ENCODE measurements at regions not wholly inside any gene's neighbourhood (a gene's known extent, or its start where the extent isn't known, plus 50 kb on each side); places are given as distances from the start of the nearest gene placed in this dataset.
A peak's percentile ranks its signal among the peaks of the same experiment; 100 is the strongest.
"Not testable (repeated sequence)": the region's sequence is repeated elsewhere in the genome, so short reads cannot be mapped to it uniquely, and the experiment has no call there.

DNA sequence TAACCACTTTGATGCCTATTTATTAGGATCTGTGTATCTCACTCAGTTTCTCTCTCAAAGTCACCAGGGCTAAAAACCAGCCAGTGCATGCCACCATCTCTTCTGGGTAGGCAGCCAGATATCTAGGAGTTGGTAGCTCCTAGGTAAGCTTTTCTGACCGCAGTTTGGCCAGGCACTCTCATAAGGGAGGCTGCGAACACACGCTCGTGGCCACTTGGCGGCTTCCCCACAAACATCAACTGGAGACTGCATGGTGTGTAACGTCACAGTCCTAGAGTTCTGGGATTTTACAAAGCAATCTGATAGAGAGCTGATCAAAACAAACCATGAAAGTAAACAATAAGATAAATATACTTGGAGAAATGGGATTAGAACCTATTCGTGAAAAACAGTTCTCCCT, 424.3 kb upstream of the ACVR2A start:
- no peak for DNase-seq

DNA sequence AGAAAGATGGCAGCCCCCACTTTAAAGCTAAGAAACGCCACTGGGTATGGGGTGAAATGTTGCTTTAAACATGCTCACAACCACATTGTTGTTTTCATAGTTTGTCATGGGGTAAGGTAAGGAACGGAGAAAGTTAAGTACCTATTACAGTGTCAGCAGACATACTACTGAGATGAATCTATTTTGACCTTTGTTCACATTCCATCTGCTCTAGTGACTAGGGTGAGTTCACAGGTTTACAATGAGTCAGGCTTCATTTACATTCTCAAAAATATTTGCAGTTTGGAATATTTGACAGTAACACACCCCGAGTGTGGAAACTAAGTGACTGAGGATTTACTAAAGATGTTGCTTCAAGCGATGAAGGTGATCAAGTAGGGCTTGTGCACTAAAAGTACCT, 428.7 kb upstream of the ACVR2A start:
- DNase-seq, result no peak

DNA sequence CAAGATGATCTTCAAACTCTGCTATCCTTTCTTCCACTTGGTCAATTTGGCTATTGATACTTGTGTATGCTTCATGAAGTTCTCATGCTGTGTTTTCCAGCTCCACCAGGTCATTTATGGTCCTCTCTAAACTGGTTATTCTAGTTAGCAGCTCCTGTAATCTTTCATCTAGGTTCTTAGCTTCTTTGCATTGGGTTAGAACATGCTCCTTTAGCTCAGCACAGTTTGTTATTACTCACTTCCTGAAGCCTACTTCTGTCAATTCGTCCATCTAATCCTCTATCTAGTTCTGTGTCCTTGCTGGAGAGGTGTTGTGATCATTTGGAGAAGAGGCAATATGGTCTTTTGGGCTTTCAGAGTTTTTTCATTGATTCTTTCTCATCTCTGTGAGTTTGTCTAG, 430.2 kb upstream of the ACVR2A start:
- not testable (repeated sequence) for DNase-seq

DNA sequence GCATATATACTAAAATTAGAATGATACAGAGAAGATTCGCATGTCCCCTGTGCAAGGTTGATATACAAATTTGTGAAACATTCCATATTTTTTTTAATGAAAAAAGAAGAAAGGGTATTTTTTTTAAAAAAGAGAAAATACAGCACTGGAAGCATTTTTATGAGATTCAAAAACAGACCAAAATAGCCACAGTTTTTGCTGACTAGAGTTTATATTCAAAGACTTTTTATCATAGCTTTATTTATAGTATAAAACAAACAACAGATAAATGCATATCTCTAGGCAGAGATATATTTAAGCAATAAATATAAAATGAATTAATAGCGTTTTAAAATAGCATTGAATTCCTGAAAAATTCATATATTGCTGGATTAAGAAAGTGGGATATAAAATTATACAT, 436.5 kb upstream of the ACVR2A start:
- no peak for DNase-seq

DNA sequence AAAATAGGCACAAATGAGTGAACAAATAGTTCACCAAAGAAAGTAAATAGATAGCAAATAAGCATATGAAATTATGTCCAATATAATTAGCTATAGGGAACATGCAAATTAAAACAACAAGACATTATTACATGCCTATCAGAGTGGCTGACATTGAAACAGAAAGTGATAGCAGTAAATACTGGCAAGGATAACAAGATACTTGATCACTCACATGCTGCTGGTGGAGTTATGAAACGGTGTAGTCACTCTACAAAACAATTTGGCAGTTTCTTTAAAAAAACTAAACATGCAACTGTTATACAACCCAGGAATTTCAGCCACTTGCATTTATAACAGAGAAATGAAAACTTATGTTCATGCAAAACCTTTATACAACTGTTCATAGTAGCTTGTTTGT, 439.2 kb upstream of the ACVR2A start:
- DNase-seq, result no peak

DNA sequence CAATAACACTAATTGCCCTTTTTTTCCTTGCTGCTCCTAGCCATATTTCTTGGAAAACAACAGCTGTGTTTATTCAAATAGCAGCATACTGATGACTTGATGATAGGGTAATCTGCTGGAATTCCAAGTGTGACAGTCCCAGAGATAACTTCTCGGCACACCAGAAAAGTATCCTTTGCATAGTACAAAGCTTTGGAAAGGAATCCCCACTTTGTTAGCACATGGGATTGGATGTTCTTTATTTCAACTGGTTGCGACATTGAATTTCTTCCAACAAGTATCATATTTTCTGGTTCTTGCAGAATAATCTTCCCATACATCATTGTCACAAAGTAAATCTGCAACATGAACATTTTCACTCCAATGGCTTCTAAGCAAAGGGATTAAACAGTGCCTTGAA, 445.8 kb upstream of the ACVR2A start:
- DNase-seq, result peak; percentile 16 to 40 (median 20)

DNA sequence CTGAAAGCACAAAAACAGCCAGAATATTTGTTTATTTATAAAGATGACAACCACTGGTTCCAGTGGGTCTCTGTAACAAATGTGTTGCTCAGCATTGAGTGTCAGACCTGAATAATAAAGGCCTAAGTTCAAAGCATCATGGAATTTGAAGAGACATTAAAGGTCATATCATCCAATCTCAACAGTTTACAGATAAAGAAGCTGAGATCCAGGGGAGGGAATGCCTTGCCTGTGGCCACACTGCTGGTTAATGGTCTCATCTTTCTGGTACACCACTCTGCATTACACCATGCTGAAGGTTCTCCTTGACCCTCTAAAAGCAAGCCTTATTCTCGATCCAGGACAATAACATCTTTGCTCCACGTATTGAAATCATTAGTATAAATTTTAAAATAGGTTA, 446.5 kb upstream of the ACVR2A start:
- no peak for DNase-seq

DNA sequence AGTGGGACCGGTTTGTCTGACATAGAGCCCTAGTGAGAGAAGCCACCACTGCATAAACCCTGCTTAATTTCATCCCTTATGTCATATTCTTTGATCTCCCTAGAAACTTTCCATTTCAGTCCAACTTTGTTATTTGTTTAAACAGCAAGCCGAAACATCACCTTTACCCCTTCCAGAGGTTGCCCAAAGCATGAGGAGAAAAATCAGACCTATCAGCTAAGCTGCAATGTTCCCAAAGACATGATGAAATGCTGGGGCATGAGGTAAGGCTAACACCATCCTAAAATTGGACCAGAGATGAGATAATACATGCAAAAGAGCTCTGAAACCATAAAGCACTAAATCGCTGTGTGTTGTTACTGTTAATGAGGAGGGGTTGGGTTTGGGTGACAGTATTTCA, 447.9 kb upstream of the ACVR2A start:
- no peak for DNase-seq

DNA sequence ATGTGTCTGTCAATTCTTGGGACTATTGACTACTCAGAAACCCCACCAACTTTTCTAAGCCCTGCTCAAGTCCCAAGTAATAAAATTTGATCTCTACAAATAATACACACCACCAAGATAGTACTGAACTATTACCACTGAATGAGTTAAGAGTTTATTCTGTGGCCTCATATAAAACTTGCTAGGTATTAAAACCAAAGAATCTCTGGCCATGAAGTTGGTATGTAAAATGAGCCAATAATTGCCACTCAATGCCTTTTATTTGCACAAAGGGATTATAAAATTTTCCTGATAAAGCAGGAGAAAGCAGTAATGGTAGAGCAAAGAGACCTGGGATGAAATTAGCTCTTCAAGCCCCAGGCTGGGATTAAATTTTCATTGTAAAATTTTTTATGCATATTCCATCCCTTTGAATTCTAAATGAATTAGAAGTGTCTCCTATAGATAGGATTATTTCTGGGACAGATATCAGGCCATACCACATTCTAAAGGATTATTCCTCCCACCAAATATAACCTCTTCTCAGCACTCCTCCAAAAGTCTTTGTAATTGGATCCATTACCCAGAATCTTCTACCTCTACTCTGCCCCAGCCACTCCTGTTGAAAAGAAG, 450.5 kb upstream of the ACVR2A start:
- DNase-seq, result no peak

DNA sequence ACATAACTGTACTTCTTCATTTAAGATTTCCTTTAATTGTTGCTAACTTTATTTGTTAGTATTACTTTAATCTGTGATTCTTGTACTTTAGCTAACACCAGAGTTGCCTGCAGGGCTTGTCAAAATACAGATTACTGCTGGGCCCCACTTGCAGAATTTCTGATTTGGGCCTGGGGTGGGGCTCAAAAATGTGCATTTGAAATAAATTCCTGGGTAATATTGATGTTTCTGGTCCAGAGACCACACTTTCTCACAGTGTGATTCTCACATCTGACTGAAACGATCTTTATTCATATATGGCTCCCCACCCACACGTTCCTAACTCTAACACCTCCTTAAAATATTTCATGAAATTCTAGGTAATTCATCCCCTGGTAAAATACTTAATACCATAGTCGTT, 452.6 kb upstream of the ACVR2A start:
- no peak for DNase-seq

DNA sequence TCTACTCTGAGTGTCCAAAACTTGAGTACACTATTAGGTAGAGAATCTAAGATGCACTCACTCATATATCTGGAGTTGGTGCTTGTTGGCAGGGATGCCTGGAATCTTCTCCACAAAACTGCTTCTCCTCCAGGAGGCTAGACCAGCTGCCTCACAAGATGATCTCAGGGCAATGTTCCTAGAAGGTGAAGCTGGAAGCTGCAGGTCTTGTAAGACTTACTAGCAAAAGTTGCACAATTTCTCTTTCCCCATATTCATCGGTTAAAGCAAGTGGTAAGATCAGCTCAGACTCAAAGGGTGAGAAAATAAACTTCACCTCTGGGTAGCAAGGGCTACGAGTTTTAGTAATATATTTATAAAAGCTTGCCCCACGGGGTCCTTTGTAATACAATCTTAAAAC, 454.4 kb upstream of the ACVR2A start:
- DNase-seq, result no peak

DNA sequence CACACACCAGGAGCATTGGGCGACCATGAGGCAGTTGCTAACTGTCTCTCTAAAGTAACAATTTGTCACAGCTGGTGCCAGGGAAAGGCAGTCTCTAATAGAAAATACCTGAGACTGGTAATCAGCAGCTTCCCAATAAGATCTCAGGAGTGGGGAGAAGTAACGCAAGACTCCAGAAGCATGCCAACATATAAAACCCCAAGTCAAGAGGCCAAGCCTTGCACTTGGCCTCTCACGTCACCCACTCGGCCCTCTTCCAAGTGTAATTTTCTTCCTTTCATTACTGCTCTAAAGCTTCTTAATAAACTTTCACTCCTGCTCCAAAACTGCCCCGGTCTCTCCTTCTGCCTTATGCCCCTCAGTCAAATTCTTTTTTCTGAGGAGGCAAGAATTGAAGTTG, 455.6 kb upstream of the ACVR2A start:
- no peak for DNase-seq

DNA sequence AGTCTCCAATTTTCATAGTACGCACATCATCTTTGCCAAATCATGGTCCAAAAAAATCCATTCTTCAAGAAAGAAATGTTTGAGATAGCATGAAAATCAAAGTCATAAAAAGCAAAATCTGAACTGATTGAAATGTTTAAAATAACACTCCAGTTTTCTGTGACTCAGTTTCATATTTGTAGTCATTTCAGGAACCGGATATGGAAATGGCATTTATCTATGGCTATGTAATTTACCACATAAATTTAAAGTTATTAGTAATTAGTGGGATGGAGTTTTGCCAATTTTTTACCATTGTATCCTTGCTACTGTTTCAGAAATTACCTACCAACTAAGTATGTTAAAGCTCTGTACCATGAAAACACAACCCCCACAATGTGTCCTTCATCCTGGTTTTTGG, 456.6 kb upstream of the ACVR2A start:
- DNase-seq, result no peak

DNA sequence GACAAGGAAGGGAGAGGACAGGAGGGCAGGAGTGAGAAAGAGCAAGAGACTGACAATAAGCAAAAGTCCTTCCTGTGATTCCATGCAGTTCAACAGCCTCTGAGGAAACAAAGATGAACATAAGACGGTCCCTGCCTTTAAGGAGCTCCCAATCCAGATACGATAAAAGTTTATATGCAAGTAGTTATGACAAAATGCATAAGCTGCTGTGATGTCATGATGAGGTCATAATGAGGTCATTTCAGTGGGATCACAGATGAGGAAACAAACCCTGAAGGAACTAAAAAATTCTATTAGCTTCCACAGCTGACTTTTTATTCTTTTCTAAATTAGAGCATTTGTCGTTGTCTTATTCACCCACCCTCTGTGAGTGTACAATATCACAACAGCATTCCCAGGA, 458.5 kb upstream of the ACVR2A start:
- no peak for DNase-seq

DNA sequence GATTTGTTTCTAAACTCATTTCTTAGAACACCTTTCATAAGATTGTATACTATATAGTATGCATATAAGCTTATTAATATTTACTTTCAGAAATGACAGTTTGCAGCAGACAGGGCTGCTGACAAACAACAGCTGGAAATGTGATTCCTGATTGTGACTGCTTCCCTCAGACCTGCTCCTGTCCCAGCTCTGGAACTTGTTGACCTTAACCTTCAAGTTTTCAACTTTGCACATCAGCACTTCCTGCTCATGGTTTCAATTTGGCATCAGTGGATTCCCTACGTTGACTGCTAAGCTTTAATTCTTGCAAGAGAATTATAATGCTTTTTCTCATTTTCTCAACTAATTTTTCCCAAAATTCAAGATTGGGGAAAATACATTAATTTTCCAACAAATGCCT, 459.2 kb upstream of the ACVR2A start:
- no peak for DNase-seq

DNA sequence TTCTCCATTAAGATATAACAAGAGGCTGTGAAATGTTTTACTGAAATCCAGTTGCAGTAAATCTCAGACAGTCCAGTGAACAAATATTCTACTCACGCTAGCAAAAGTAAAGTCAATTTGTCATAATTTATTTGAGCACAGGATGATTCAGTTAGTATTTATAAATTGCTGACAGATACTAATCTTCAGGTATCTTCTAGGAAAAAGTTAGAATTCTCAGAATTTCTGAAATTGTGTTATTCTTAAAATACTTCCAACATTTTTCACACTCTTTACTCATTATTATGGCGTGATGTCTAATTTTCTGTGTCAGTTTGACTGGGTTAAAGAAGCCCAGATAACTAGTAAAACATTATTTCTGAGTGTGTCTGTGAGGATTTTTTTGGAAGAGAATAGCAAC, 460.2 kb upstream of the ACVR2A start:
- no peak for DNase-seq

DNA sequence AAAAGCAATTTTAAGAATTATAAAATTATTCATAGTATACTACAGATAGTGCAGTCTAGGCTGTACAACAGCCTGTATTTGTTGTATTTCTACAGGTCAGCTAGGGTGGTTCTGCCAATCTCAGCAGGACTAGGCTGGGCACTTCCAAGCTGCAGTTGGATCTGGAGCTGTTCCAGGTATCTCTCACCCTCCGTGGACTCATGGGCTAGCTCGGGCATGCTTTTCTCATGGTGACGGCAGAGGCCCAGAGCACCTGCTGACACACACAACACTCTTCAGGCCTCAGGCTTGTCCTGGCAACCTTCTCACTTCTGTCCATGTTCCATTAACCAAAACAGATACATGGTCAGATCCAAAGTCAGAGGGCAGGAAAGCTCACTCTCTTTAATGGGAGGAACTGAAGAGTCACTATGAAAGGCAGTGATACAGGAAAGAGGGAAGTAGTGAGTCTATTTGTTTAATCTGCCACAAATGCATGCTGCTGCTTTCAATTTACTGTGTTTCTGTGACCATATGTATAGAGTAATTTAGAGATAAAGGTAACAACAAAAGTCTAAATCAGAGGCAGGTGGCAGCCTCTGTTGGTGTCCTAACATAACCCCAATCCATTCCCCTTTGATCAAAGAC, 462.4 kb upstream of the ACVR2A start:
- DNase-seq, result no peak

DNA sequence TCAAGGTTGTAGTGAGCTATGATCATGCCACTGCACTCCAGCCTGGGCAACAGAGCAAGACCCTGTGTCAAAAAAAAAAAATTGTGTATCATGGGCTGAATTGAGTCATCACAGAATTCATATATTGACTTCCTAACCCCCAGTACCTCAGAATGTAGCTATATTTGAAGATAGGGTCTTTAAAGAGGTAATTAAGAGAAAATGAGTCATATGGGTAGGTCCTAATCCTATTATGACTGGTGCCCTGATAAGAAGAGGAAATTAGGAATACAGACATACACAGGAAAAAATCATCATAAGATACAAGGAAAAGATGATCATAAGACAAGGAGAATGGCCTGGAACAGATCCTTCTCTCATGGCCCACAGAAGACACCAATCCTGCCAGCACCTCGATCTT, 466.4 kb upstream of the ACVR2A start:
- DNase-seq, result no peak

DNA sequence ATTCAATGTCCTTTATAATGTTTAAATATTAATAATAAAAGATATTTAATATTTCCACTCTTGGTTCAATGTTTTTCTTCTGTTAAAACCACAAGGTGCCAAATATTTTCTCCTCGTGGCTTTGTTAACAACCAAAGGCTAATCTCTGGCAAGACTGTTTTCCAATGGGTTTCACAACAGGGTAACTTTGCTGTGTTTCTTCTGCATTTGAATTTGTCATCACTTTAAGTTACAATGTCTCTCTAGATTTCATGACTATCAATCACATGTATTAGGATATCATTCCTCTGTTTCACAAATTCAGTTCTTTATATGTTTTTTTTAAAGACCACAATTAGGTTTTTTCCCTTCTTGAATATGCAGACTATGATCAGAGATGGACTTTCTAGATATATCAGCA, 469.8 kb upstream of the ACVR2A start:
- DNase-seq, result no peak

DNA sequence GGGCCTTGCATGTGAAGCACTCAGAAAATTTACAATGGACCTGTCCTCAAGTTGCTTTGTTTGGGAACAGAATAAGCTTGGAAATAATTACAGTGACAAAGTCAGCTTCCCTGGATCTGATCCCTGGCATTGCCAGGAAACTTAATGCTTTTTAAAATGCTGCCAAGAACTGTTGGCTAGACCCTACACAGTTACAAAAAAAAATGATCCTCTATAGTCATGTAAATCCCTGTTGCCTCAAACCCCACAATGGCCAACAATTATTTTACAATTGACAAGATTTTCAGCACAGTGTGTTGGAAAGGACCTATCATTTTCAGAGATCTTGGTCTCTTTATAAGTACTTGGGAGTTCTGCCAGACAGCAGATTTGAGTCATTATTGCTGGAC, 470.4 kb upstream of the ACVR2A start:
- DNase-seq, result peak; percentile 49 to 77 (median 55)

DNA sequence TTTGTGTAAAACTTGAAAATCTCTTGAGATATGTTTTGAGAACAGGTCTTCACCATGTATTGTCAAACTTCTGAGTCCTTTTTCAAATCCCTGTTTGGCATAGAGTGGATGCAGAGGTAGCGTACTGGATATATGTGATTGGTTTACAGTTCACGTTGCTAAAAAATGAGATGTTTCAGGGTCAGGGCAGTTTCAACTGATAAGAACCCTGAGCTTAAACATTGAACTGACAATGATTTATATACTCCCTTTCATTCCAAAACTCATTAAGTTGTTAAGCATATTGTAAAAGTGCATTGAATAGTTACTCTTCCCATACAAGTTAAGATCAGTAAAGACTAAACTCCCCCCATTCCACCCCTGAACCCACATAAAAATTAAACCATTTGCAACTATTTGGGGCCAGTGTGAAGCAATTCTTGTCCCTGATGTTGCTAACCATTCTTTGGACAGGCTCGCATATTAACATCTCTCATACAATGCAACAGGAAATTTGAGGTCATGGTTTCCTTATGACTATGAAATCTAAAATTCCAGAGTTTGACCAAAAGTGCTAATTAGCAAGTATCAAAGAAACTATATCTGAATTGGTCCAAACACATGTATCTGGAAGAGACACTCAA, 470.9 kb upstream of the ACVR2A start:
- DNase-seq, result no peak

DNA sequence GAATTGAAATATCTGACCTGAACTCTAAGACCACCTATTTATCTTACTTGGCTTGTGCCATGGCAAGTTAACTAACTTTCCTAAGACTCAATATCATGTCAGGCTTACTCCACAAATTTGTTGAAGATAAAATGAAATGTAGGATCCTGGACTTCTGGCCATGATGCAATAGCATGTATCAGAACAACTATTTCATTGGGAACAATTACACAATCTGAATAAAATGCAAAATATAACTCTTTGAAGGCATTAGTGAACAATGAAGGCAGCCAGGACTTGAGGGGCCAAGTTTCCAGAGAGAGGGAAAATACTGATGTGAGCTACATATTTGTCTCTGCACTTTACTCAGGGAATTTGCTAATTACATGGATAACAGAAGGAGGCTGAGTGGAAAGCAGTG, 476.5 kb upstream of the ACVR2A start:
- DNase-seq, result peak in 1 of 3 donors; percentile 31

DNA sequence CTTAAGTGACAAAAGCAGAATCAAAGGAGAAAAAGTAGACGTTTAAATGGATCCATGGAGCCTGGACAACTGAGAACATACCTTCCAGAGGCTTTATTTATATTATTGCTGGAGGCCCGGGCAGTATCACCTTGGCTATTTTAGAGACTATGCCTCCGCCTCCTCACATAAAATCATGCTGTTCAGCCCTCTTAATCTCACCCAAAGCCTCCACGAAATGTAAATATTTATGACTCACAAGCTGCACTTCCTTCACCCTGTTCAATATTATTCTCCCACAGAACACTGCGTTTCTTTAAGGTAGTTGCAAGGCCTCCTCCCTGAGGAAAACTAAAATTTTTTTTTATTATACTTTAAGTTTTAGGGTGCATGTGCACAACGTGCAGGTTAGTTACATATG, 478.6 kb upstream of the ACVR2A start:
- no peak for DNase-seq

DNA sequence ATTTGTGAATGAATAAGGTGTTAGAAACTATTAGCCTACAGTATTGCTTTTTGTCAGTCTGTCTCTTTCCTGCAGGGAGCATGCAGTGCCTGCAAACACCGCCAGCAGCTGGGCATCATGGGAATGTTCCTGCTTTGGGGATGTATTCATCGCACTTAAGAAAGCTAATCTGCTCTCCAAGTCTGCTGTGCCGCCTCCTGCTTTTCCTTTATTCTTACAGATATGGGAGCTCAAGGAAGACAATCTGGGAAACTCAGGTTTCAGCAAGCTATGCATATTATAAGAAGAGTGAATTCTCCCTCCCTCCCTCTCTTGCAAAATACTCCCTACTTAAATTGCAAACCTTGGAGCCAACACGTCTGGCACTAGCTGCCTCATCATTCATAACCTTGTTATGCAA, 479.2 kb upstream of the ACVR2A start:
- DNase-seq, result no peak
